HUDEP-2 (cell line): ENCODE measurements at regions not wholly inside any gene's neighbourhood (a gene's known extent, or its start where the extent isn't known, plus 50 kb on each side); places are given as distances from the start of the nearest gene placed in this dataset.

Experiments used
- DNase-seq, 76 experiments: peaks; one replicate each; lab custom pipeline; 2025; ENCODE audit not compliant: unreplicated experiment in 76 of 76; lab: John Stamatoyannopoulos, UW

GRCh38 chr1:201740086-201740541 is 88.8 kb upstream of the IPO9 start:
- DNase-seq: no peak

GRCh38 chr1:201740670-201741111 is 88.3 kb upstream of the IPO9 start:
- DNase-seq: no peak

GRCh38 chr1:201741763-201742342 is 87.1 kb upstream of the IPO9 start:
- DNase-seq: no peak

GRCh38 chr1:201742476-201742875 is 86.5 kb upstream of the IPO9 start:
- no peak for DNase-seq

- no peak for DNase-seq
These were observed 85.8 kb upstream of the IPO9 start for GRCh38 chr1:201742955-201743805.

GRCh38 chr1:201745023-201745422 is 83.9 kb upstream of the IPO9 start:
- no peak for DNase-seq

- DNase-seq: no peak
These were observed 82.8 kb upstream of the IPO9 start for GRCh38 chr1:201746156-201746555.

GRCh38 chr1:201747261-201747660 is 81.7 kb upstream of the IPO9 start:
- DNase-seq: no peak

GRCh38 chr1:201748335-201748734 is 80.6 kb upstream of the IPO9 start:
- DNase-seq: no peak

GRCh38 chr1:201749059-201749690 is 79.8 kb upstream of the IPO9 start:
- no peak for DNase-seq

GRCh38 chr1:201750120-201750519 is 78.8 kb upstream of the IPO9 start:
- DNase-seq: no peak

GRCh38 chr1:201750934-201751333 is 78.0 kb upstream of the IPO9 start:
- no peak for DNase-seq

- DNase-seq: no peak
These were observed 77.1 kb upstream of the IPO9 start for GRCh38 chr1:201751872-201752271.

- no peak for DNase-seq
These were observed 76.6 kb upstream of the IPO9 start for GRCh38 chr1:201752333-201752732.

GRCh38 chr1:201753492-201753891 is 75.5 kb upstream of the IPO9 start:
- DNase-seq: no peak

- DNase-seq: no peak
These were observed 74.6 kb upstream of the IPO9 start for GRCh38 chr1:201754353-201754752.

GRCh38 chr1:201755200-201755599 is 73.8 kb upstream of the IPO9 start:
- no peak for DNase-seq

GRCh38 chr1:201756406-201756805 is 72.6 kb upstream of the IPO9 start:
- DNase-seq: no peak

- DNase-seq: no peak
These were observed 70.4 kb upstream of the IPO9 start for GRCh38 chr1:201758499-201759050.

- no peak for DNase-seq
These were observed 69.7 kb upstream of the IPO9 start for GRCh38 chr1:201759194-201759815.

GRCh38 chr1:201760516-201760915 is 68.4 kb upstream of the IPO9 start:
- DNase-seq: no peak
